Parathyroid adenoma (tissue), 2 donors: ENCODE measurements at regions not wholly inside any gene's neighbourhood (a gene's known extent, or its start where the extent isn't known, plus 50 kb on each side); places are given as distances from the start of the nearest gene placed in this dataset.

Experiments used
- H2AFZ ChIP-seq: fragments of 300-600 bp; sonication (generic); one replicate; pipeline ENCODE4 v1.7.0; 2017; ENCODE audit warnings: antibody characterized with exemption, mild to moderate bottlenecking
- H3K27ac ChIP-seq: fragments of 300-600 bp; sonication (generic); one replicate; pipeline ENCODE4 v1.7.0; 2017
- H3K27me3 ChIP-seq: fragments of 300-600 bp; sonication (generic); one replicate; pipeline ENCODE4 v1.7.0; 2017; ENCODE audit warnings: low read length; ENCODE audit not compliant: control insufficient read depth, insufficient read depth
- H3K36me3 ChIP-seq: fragments of 300-600 bp; sonication (generic); one replicate; pipeline ENCODE4 v1.7.0; 2017; ENCODE audit warnings: low read length; ENCODE audit not compliant: control insufficient read depth, insufficient read depth
- H3K4me1 ChIP-seq: fragments of 300-600 bp; sonication (generic); one replicate; pipeline ENCODE4 v1.7.0; 2017; ENCODE audit warnings: control low read depth
- H3K4me2 ChIP-seq: fragments of 300-600 bp; sonication (generic); one replicate; pipeline ENCODE4 v1.7.0; 2017; ENCODE audit warnings: low read length
- H3K4me3 ChIP-seq: fragments of 300-600 bp; sonication (generic); one replicate; pipeline ENCODE4 v1.7.0; 2017; ENCODE audit warnings: low read depth, low read length
- H3K79me2 ChIP-seq: fragments of 300-600 bp; sonication (generic); one replicate; pipeline ENCODE4 v1.7.0; 2017; ENCODE audit warnings: control low read depth
- H3K9ac ChIP-seq: fragments of 300-600 bp; sonication (generic); one replicate; pipeline ENCODE4 v1.7.0; 2017; ENCODE audit warnings: mild to moderate bottlenecking
- H3K9me3 ChIP-seq: fragments of 300-600 bp; sonication (generic); one replicate; pipeline ENCODE4 v1.7.0; 2017; ENCODE audit warnings: low read length; ENCODE audit not compliant: control insufficient read depth
- TF ChIP-seq, protein P1 (sequence below): fragments of 300-600 bp; sonication (generic); IDR thresholded peaks from one replicate; pipeline ENCODE4 v1.7.0; 2017; ENCODE audit warnings: antibody characterized with exemption, mild to moderate bottlenecking
- donor health status: primary hyperparathyroidism.

DNA sequence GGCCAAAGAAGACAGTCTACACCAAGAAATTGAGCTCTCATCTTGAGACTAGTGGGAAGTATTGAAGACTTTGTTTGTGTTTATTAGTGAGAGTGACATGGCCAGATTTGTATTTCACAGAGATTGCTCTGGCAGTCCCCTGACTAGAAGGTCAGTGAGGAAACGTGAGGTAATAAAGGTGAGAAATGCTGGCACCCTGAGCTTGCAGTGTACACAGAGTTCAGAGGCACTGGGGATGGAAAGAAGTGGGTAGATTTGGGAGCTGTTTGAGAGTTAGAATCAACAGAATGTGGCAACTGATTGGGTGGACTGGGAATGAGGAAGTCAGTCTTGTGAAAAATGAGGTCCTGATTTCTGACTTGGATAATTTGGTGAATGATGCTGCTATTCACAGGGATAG is 336.9 kb downstream of the SNAPC1 start:
- H3K9ac ChIP-seq: no peak overlapping the region
- H3K4me2 ChIP-seq: no peak overlapping the region
- H3K27ac ChIP-seq: no peak overlapping the region
- H3K9me3 ChIP-seq: no peaks in the 10 kb centered on the region
- H3K27me3 ChIP-seq: no peaks in the 10 kb centered on the region
- H3K79me2 ChIP-seq: no peaks in the 10 kb centered on the region
- H3K4me3 ChIP-seq: no peak overlapping the region
- no peak overlapping the region for H2AFZ ChIP-seq
- TF ChIP-seq, protein P1, sequence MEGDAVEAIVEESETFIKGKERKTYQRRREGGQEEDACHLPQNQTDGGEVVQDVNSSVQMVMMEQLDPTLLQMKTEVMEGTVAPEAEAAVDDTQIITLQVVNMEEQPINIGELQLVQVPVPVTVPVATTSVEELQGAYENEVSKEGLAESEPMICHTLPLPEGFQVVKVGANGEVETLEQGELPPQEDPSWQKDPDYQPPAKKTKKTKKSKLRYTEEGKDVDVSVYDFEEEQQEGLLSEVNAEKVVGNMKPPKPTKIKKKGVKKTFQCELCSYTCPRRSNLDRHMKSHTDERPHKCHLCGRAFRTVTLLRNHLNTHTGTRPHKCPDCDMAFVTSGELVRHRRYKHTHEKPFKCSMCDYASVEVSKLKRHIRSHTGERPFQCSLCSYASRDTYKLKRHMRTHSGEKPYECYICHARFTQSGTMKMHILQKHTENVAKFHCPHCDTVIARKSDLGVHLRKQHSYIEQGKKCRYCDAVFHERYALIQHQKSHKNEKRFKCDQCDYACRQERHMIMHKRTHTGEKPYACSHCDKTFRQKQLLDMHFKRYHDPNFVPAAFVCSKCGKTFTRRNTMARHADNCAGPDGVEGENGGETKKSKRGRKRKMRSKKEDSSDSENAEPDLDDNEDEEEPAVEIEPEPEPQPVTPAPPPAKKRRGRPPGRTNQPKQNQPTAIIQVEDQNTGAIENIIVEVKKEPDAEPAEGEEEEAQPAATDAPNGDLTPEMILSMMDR: no peak
- no peaks in the 10 kb centered on the region for H3K36me3 ChIP-seq
- H3K4me1 ChIP-seq: no peaks in the 10 kb centered on the region

DNA sequence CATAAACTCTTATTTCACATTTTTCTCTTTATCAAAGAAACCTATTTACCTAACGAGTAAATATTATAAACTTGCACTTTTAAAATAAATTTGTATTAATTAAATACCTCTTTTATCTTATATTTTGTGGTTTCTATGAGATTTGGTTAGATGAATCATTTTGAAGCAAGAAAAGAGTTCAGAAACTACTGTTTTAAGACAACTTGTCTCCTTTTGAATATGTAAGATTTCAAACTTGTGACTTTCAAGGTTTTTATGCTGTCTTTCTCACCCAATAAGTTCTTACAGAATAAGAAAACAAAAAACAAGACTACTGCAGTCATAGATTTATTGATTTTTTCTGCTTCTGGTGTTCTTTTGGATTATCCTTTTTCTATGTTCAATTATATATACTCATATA is 339.0 kb downstream of the SNAPC1 start:
- H3K27me3 ChIP-seq: no peaks in the 10 kb centered on the region
- no peaks in the 10 kb centered on the region for H3K4me1 ChIP-seq
- H3K36me3 ChIP-seq: no peaks in the 10 kb centered on the region
- H3K9me3 ChIP-seq: no peaks in the 10 kb centered on the region
- TF ChIP-seq, protein P1: no peak
- H3K27ac ChIP-seq: no peak overlapping the region
- no peak overlapping the region for H3K9ac ChIP-seq
- no peak overlapping the region for H3K4me2 ChIP-seq
- H3K79me2 ChIP-seq: no peaks in the 10 kb centered on the region
- no peak overlapping the region for H3K4me3 ChIP-seq
- no peak overlapping the region for H2AFZ ChIP-seq

DNA sequence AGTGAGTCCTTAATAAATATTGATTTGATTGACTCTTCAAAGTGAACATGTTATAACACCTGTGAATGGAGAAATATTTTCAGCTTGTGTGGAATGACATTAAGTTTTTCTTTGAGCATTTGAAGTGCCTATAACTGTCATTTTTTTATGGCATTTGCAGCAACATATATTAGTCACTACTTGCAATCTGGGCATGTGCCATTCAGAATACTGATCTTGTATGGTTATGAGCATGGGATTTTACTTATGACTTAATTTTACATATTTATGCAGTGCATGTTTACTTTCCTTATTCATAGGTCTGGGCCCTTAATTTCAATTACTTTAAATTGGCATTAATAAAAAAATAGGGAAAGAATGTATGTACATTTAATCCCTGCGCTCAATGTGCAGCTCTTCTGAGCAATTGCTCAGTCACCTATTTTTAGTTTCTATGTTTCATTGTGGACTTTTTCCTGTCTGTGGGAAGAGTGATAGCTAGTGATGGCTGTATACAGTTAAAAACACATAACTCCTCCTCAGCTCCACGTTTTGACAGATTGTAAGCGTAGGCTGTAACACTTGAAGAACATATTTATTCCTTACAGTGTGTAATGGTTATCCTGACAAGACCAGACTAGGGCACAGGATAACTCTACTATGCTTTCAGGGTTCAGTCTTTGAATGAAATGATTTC is 339.6 kb downstream of the SNAPC1 start:
- no peaks in the 10 kb centered on the region for H3K4me1 ChIP-seq

DNA sequence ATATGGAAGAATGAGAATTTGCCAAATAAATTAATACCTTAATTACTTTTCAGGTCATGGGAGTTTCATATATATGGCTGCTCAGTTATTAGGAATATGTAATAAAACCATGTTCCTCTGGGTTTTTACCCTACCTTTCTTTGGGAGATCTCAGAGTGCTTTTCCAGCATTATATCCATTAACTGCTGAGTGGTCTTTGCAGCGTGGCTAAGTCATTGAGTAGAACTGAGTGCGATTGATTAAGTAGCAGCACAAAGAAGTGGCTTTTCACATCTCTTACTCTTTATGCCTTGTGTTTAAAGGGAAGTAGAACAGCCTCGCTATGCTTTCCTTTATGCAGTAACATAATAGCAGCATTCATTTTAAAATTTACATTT is 340.1 kb downstream of the SNAPC1 start:
- Histone ChIP-seq H3K4me1 (no peaks in the 10 kb centered on the region), H3K9me3 (no peaks in the 10 kb centered on the region), H3K27me3 (no peaks in the 10 kb centered on the region), H2AFZ (no peak overlapping the region), H3K27ac (no peak overlapping the region), H3K4me3 (no peak overlapping the region), H3K79me2 (no peaks in the 10 kb centered on the region), H3K36me3 (no peaks in the 10 kb centered on the region), H3K9ac (no peak overlapping the region), H3K4me2 (no peak overlapping the region)
- TF ChIP-seq, protein P1: no peak

More for the DNA sequence above, 339.6 kb downstream of the SNAPC1 start:
- no peaks in the 10 kb centered on the region for H3K27me3 ChIP-seq
- no peaks in the 10 kb centered on the region for H3K79me2 ChIP-seq
- H3K9ac ChIP-seq: no peak overlapping the region
- no peak overlapping the region for H3K4me3 ChIP-seq
- H3K9me3 ChIP-seq: no peaks in the 10 kb centered on the region
- H3K4me2 ChIP-seq: no peak overlapping the region
- H3K27ac ChIP-seq: no peak overlapping the region
- H2AFZ ChIP-seq: no peak overlapping the region
- TF ChIP-seq, protein P1: no peak
- H3K36me3 ChIP-seq: no peaks in the 10 kb centered on the region

DNA sequence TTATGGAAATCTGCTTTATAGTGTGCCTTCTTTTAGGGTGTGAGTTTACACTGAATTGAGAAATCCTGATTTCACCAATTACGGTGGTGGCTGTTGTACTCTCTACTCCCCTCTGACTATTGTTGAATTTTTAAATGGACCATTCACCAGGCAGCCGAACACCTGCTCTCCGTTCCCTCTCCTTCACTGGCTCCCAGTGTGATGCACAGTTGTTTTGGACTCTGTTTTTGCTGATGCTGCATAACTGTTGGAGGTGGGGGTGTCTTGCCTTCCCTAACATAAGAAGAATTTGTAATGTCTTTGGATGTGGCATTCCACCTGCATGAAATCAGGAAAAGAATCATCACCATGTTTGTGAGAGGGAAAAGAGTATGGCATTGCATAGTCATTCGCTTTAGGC is 341.2 kb downstream of the SNAPC1 start:
- Histone ChIP-seq H2AFZ (no peak overlapping the region), H3K27me3 (no peaks in the 10 kb centered on the region), H3K9me3 (no peaks in the 10 kb centered on the region), H3K27ac (no peak overlapping the region), H3K36me3 (no peaks in the 10 kb centered on the region), H3K9ac (no peak overlapping the region), H3K4me1 (no peaks in the 10 kb centered on the region), H3K79me2 (no peaks in the 10 kb centered on the region), H3K4me2 (no peak overlapping the region), H3K4me3 (no peak overlapping the region)
- TF ChIP-seq, protein P1: no peak
